GM04504 (cell line): ENCODE measurements at regions not wholly inside any gene's neighbourhood (a gene's known extent, or its start where the extent isn't known, plus 50 kb on each side); places are given as distances from the start of the nearest gene placed in this dataset.
"Not testable (repeated sequence)": the region's sequence is repeated elsewhere in the genome, so short reads cannot be mapped to it uniquely, and the experiment has no call there.

Experiments used
- DNase-seq: peaks from one replicate; pipeline ENCODE4 v3.0.0-alpha.2; 2012; ENCODE audit warnings: low read depth

DNA sequence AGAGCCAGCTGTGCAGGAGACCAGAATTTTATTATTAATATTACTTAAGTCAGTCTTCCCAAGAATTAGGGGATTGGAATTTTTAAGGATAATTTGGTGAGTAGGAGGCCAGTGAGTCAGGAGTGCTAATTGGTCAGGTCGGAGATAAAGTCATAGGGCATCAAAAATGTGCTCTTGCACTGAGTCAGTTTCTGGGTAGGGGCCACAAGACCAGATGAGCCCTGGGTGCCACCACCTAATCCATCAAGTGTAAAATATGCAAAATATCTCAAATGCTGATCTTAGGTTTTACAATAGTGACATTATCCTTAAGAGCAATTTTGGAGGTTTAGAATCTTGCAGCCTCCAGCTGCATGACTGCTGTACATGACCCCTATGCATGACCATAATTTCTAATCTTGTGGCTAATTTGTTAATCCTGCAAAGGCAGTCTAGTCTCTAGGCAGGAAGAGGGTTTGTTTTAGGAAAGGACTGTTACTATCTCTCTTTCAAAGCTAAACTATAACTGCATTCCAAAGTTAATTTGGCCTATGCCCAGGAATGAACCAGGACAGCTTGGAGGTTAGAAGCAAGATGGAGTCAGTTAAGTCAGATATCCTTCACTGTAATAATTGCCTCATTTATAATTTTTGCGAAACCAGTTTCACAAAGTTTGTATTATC is 215.9 kb downstream of the RNF152 start:
- peak; percentile 5 for DNase-seq

DNA sequence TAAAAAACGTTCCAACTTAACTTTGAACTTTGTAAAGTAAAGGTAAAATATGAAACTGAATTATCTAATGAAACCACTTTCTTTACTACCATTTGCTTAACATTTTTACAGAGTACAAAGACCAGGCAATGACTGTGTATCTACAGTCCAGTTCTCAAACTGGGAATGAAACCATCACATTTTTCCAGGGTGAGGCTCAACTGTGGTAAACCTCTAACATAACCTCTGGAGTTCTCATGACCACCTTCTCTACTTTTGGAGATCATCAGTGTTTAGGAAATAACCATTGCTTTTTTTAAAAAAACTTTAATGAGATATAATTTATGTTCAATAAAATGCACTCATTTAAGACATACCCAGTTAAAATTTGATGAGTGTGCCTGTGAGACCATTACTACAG is 223.5 kb downstream of the RNF152 start:
- peak; percentile 19 for DNase-seq

DNA sequence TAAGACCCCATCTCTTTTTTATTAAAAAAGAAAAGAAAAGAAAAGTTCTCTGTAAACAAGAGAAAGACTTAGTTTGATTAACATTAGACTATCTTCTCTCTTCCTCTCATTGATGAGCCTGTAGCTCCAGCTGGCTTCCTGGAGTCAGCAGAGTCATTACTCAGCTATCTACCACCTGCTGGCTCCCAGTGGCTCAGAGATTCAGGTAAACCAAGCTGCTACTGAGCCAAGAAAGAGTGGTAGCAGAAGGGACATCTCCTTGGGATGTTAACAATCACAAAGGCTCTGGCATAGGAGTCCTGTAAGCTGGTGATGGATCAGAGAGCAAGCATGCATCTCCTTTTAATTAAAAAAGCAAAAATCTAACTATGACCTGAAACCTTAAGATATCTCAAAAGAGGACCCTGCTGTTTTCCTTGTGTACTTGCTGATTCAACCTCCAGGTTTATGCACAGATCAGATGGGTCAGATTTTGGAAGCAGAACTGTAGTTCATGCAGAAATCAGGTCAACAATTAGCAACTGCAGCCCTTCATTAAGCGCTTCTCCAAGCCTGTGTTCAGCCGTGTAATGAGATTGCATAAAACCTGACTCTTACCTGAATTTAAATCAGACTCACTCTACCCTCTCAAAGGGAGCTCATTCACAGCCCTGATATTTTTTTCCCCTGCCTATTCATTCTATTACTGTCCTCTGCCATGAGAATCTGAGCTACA is 225.8 kb downstream of the RNF152 start:
- no peak for DNase-seq

- no peak for DNase-seq
Measured at GRCh38 chr18:61664419-61665084, 228.3 kb downstream of the RNF152 start.

DNA sequence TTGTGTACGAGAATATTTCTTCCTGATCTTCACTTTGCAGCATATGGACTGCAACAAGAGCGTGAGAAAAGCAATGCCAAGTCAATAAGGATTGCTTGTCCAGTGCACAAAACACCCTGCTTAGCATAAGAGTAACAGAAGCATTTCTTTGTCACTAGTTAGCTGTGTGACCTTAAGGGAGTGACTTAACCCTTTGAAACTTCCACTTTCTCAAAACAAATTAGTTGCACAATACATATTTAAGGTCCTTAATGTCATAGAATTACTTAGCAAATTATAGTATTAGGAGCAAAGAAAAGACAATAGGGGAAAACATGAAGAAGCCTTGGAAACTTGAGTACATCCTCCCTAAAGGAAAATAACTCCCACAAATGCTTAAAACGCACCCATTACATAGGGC is 230.1 kb downstream of the RNF152 start:
- DNase-seq: no peak

GRCh38 chr18:61658431-61658830 is 234.4 kb downstream of the RNF152 start:
- DNase-seq: no peak

- no peak for DNase-seq
Measured at GRCh38 chr18:61657066-61657732, 235.6 kb downstream of the RNF152 start.

GRCh38 chr18:61655630-61656029 is 237.2 kb downstream of the RNF152 start:
- no peak for DNase-seq

GRCh38 chr18:61653823-61654551 is 238.8 kb downstream of the RNF152 start:
- no peak for DNase-seq

DNA sequence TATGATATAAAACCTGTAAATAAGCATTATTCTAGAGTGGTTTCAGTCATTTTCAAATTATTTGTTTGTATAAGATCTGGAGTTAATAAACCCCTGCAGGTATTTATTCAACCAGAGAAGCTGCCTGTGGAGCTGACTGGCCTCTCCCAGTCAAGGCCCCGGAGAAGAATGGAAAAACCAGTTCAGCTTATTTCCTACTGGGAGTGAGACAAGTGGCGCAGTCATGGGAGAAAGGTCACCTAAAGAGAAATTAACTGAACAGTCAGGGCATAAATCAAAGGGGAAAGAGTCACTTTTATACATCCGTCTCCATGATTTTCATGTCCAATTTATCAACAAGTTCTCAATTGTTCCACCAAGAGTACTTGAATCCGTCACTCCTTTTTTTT is 240.9 kb downstream of the RNF152 start:
- no peak for DNase-seq

- no peak for DNase-seq
Measured at GRCh38 chr18:61651145-61651879, 241.5 kb downstream of the RNF152 start.

GRCh38 chr18:61643884-61644647 is 248.7 kb downstream of the RNF152 start:
- no peak for DNase-seq

DNA sequence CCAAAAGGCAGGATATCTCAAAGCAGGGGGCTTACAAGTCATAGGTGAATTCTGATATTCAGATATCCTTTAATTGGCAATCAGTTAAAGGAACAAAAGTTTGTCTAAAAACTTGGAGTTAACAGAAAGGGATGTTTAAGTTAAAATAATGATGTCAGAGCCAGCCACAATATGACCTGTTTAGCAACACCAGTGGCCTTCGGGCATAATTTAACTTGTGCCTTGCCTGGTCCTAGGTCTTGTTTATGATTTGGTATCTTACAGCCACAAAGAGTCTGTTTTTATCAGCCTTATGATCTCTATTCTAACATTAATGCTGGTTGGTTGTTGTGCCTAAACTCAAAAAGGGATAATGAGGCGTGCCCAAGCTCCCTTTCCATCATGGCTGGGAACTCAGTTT is 252.9 kb downstream of the RNF152 start:
- DNase-seq: no peak

- DNase-seq: no peak
Measured at GRCh38 chr18:61637905-61638595, 254.8 kb downstream of the RNF152 start.

DNA sequence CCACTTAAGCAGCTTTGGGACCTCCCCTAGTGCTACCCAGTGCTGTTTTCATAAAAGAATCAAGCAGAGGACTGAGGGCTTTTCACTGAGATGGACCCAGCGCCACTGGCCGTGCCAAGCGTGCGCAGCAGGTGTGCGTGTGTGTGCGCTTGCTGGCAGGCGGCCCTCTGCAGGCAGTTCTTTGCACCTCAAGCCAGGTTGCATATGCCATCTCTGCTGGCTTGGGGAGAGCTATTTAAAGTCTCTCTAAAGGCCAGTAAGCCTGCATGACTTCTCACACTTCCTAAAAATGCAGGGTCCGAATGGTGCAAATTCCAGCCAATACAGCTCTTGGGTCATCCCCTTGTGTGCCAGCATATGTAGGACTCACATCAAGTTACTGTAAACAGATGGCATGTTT is 255.5 kb downstream of the RNF152 start:
- no peak for DNase-seq

DNA sequence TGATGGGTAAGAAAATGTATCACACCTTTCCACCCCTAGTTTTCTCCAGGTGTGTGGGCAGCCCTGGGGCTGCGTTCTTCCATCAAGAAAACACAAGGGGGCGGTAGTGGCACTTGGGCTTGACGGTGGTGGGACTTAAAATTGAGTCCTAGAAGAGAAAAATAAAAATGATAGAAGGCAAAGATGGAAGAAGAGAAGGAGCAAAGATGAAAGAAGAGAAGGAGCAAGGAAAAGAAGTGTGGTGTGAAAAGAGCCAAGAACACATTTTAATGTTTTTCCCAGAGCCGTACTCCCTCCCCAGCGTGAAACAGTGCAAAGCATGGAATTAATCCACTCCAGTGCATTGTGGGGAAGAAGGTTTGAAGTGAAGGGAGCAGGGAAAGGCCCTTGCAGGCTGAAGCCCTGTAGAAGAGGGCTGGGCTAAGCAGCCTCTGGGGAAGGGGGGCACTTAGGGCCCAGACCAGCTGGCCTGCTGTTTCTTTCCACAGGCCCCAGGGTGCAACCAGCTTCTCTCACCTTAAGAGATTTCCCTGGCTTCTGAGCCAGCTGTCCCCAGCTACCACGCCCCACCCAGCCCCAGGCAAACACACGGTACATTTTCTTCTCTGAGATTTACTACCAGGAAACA is 256.8 kb downstream of the RNF152 start:
- DNase-seq: peak; percentile 26

- DNase-seq: no peak
Measured at GRCh38 chr18:61628085-61628484, 264.7 kb downstream of the RNF152 start.

DNA sequence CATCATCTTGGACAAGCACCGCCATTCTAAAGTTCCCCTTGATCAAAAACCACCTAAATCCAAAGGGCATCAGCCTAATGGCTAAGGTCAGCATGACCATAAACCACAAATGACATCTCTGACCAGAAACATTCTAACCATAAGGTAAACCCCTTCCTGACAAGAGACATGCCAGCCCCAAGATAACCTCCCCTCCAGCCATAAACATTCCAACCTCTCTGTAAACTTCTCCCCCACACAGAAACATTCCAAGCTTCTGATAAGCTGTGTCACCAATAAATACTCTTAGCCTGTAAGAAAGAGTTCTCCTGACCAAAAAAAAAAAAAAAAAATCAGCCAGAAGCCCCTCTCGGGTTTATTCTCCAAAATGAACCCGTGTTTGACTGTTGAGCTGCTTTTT is 268.2 kb downstream of the RNF152 start:
- not testable (repeated sequence) for DNase-seq

DNA sequence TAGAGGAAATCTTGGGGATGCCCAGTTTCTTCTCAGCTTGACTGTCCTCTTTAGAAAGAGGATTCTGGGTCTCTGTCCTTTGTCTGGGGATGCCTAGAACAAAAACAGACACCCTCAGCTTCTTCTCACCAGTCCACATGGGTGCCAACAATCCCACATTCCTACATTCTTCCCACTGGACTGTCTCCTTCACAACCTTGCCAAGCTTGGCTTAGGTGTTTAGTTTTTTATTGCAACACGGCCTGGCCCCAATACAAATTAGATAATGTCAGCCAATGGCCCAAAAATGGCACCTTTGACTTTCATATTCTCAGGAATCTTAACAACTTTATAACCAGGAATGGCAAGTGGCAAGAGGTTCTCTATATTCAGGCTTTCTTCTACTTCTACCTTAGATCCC is 273.0 kb downstream of the RNF152 start:
- no peak for DNase-seq

DNA sequence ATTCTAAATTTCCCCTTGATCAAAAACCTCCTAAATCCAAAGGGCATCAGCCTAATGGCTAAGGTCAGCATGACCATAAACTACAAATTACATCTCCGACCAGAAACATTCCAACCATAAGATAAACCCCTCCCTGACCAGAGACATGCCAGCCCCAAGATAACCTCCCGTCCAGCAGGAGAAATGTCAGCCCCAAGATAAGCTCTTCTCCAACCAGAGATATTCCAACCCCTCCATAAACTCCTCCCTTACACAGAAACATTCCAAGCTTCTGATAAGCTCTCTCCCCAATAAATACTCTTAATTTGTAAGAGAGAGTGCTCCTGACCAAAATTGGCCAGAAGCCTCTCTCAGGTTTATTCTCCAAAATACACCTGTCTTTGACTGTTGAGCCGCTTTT is 274.0 kb downstream of the RNF152 start:
- no peak for DNase-seq
